Activated CD8-positive, alpha-beta memory T cell treated with anti-CD3 and anti-CD28 coated beads for 48 hours (primary cell): ENCODE measurements at regions not wholly inside any gene's neighbourhood (a gene's known extent, or its start where the extent isn't known, plus 50 kb on each side); places are given as distances from the start of the nearest gene placed in this dataset.

Experiments used
- DNase-seq, 3 experiments: peaks; one replicate each; pipeline ENCODE4 v3.0.0-alpha.2; 2020; ENCODE audit warnings: low read depth in 2 of 3, low spot score in 2 of 3

GRCh38 chr6:12381587-12381986 lies 91.4 kb downstream of the EDN1 start:
- no peak for DNase-seq

- no peak for DNase-seq
Measured at GRCh38 chr6:12383448-12383847, 93.3 kb downstream of the EDN1 start.

- no peak for DNase-seq
Measured at GRCh38 chr6:12384357-12384912, 94.3 kb downstream of the EDN1 start.

GRCh38 chr6:12385316-12385715 lies 95.2 kb downstream of the EDN1 start:
- DNase-seq, result no peak

GRCh38 chr6:12386816-12387215 lies 96.7 kb downstream of the EDN1 start:
- DNase-seq, result no peak

- DNase-seq, result no peak
Measured at GRCh38 chr6:12391472-12391871, 101.3 kb downstream of the EDN1 start.

GRCh38 chr6:12392490-12392889 lies 102.3 kb downstream of the EDN1 start:
- DNase-seq, result no peak

GRCh38 chr6:12393100-12393499 lies 102.9 kb downstream of the EDN1 start:
- DNase-seq, result no peak

GRCh38 chr6:12394170-12394569 lies 104.0 kb downstream of the EDN1 start:
- DNase-seq, result no peak

- DNase-seq, result no peak
Measured at GRCh38 chr6:12395898-12396297, 105.7 kb downstream of the EDN1 start.

GRCh38 chr6:12401200-12401599 lies 111.0 kb downstream of the EDN1 start:
- no peak for DNase-seq

- DNase-seq, result no peak
Measured at GRCh38 chr6:12403201-12403826, 113.2 kb downstream of the EDN1 start.

GRCh38 chr6:12403947-12404647 lies 113.9 kb downstream of the EDN1 start:
- no peak for DNase-seq

GRCh38 chr6:12404651-12405050 lies 114.5 kb downstream of the EDN1 start:
- no peak for DNase-seq

- no peak for DNase-seq
Measured at GRCh38 chr6:12408752-12409151, 118.6 kb downstream of the EDN1 start.

- DNase-seq, result no peak
Measured at GRCh38 chr6:12410946-12411345, 120.8 kb downstream of the EDN1 start.

GRCh38 chr6:12414096-12414675 lies 124.0 kb downstream of the EDN1 start:
- DNase-seq, result no peak

GRCh38 chr6:12415980-12416598 lies 125.9 kb downstream of the EDN1 start:
- no peak for DNase-seq

GRCh38 chr6:12417191-12417590 lies 127.0 kb downstream of the EDN1 start:
- no peak for DNase-seq

GRCh38 chr6:12418946-12419345 lies 128.8 kb downstream of the EDN1 start:
- no peak for DNase-seq

- no peak for DNase-seq
Measured at GRCh38 chr6:12419631-12420272, 129.6 kb downstream of the EDN1 start.
